PFSK-1 (cell line): ENCODE measurements at regions not wholly inside any gene's neighbourhood (a gene's known extent, or its start where the extent isn't known, plus 50 kb on each side); places are given as distances from the start of the nearest gene placed in this dataset.

ENCODE experiments used
- FOXP2 ChIP-seq: optimal IDR thresholded peaks from 2 replicates; pipeline ENCODE3; 2011; ENCODE audit warnings: borderline replicate concordance, control low read depth, inconsistent platforms; ENCODE audit not compliant: insufficient read depth; ENCODE audit errors: extremely low read length, extremely low read depth
- POLR2AphosphoS5 ChIP-seq: IDR thresholded peaks from 2 replicates; pipeline ENCODE4 v1.6.1; 2012; ENCODE audit warnings: low read depth, mild to moderate bottlenecking, control low read depth, low read length, moderate library complexity
- REST ChIP-seq, 2 experiments: IDR thresholded peaks; 2 replicates each; pipeline versions ENCODE4 v1.6.1 to v1.8.0; 2011 to 2012; ENCODE audit warnings: low read depth in 2 of 2, low read length in 2 of 2, control low read depth in 1 of 2, inconsistent platforms in 1 of 2, mild to moderate bottlenecking in 1 of 2, moderate library complexity in 1 of 2; ENCODE audit not compliant: insufficient read depth in 1 of 2
- SIN3A ChIP-seq: IDR thresholded peaks from 2 replicates; pipeline ENCODE4 v1.6.1; 2012; ENCODE audit warnings: mild to moderate bottlenecking, low read length, moderate library complexity, borderline replicate concordance; ENCODE audit not compliant: insufficient read depth
- TAF1 ChIP-seq: IDR thresholded peaks from 2 replicates; pipeline ENCODE4 v1.6.1; 2012; ENCODE audit warnings: low read length, control low read depth, borderline replicate concordance; ENCODE audit not compliant: insufficient read depth

GRCh38 chr6:139753198-139753861 lies 378.9 kb upstream of the CITED2 start:
- TF ChIP-seq REST (IDR thresholded peaks at IDR 0.05; ENCODE audit: insufficient read depth in 1 of 2, low read depth in 2 of 2, low read length in 2 of 2) (no peak), FOXP2 (no peak), POLR2AphosphoS5 (no peak), TAF1 (no peak), SIN3A (no peak)

GRCh38 chr6:139752086-139752485 lies 377.6 kb upstream of the CITED2 start:
- TF ChIP-seq TAF1, result no peak
- TF ChIP-seq POLR2AphosphoS5, result no peak
- no peak for TF ChIP-seq REST (IDR thresholded peaks at IDR 0.05; ENCODE audit: insufficient read depth in 1 of 2, low read depth in 2 of 2, low read length in 2 of 2)
- no peak for TF ChIP-seq FOXP2

GRCh38 chr6:139751179-139751578 lies 376.7 kb upstream of the CITED2 start:
- no peak for TF ChIP-seq TAF1
- no peak for TF ChIP-seq FOXP2
- no peak for TF ChIP-seq REST (IDR thresholded peaks at IDR 0.05; ENCODE audit: insufficient read depth in 1 of 2, low read depth in 2 of 2, low read length in 2 of 2)
- TF ChIP-seq POLR2AphosphoS5, result no peak
- TF ChIP-seq SIN3A, result no peak

- TF ChIP-seq TAF1 (no peak), REST (IDR thresholded peaks at IDR 0.05; ENCODE audit: insufficient read depth in 1 of 2, low read depth in 2 of 2, low read length in 2 of 2) (no peak), POLR2AphosphoS5 (no peak), FOXP2 (no peak), SIN3A (no peak)
These were observed 374.1 kb upstream of the CITED2 start for GRCh38 chr6:139748353-139749146.
